Trophoblast cell (in vitro differentiated cells and primary cell): ENCODE measurements at regions not wholly inside any gene's neighbourhood (a gene's known extent, or its start where the extent isn't known, plus 50 kb on each side); places are given as distances from the start of the nearest gene placed in this dataset.

ENCODE experiments used
- DNase-seq, 2 donors: peaks; one replicate each; pipeline ENCODE4 v3.0.0-alpha.2; 2016
- H2AFZ ChIP-seq: 2 replicates; pipeline ENCODE4 v1.6.1; 2013; ENCODE audit warnings: low read length, moderate library complexity, mild to moderate bottlenecking; ENCODE audit not compliant: insufficient read depth, poor library complexity
- H2AK5ac ChIP-seq: 2 replicates; pipeline ENCODE4 v1.6.1; 2013; ENCODE audit warnings: mild to moderate bottlenecking, low read length
- H2BK120ac ChIP-seq: 2 replicates; pipeline ENCODE4 v1.6.1; 2013; ENCODE audit warnings: low read length, mild to moderate bottlenecking, moderate library complexity; ENCODE audit not compliant: insufficient read depth, poor library complexity
- H2BK12ac ChIP-seq: 2 replicates; pipeline ENCODE4 v1.6.1; 2013; ENCODE audit warnings: mild to moderate bottlenecking, low read length, moderate library complexity
- H2BK5ac ChIP-seq: 2 replicates; pipeline ENCODE4 v1.6.1; 2013; ENCODE audit warnings: low read length, low read depth, moderate library complexity, mild to moderate bottlenecking; ENCODE audit not compliant: poor library complexity
- H3K14ac ChIP-seq: 2 replicates; pipeline ENCODE4 v1.6.1; 2013; ENCODE audit warnings: mild to moderate bottlenecking, low read length
- H3K18ac ChIP-seq: 2 replicates; pipeline ENCODE4 v1.6.1; 2013; ENCODE audit warnings: mild to moderate bottlenecking, low read length
- H3K23ac ChIP-seq: 2 replicates; pipeline ENCODE4 v1.6.1; 2013; ENCODE audit warnings: low read length
- H3K27ac ChIP-seq: 2 replicates; pipeline ENCODE4 v1.5.1; 2013; ENCODE audit warnings: low read depth, mild to moderate bottlenecking, inconsistent platforms, low read length, moderate library complexity
- H3K27me3 ChIP-seq: 2 replicates; pipeline ENCODE4 v1.6.1; 2013; ENCODE audit warnings: inconsistent platforms, mild to moderate bottlenecking, low read length, moderate library complexity; ENCODE audit not compliant: insufficient read depth
- H3K36me3 ChIP-seq, 2 experiments: 1 replicate in 1 of 2; 2 replicates in 1 of 2; pipeline ENCODE4 v1.6.1; 2013; ENCODE audit warnings: low read length in 2 of 2, mild to moderate bottlenecking in 2 of 2, moderate library complexity in 1 of 2; ENCODE audit not compliant: insufficient read depth in 2 of 2, control insufficient read depth in 1 of 2
- H3K4ac ChIP-seq: 2 replicates; pipeline ENCODE4 v1.6.1; 2013; ENCODE audit warnings: low read depth, mild to moderate bottlenecking, low read length, moderate library complexity
- H3K4me1 ChIP-seq, 2 experiments: 1 replicate in 1 of 2; 2 replicates in 1 of 2; pipeline ENCODE4 v1.6.1; 2013; ENCODE audit warnings: low read length in 2 of 2, mild to moderate bottlenecking in 2 of 2, moderate library complexity in 1 of 2; ENCODE audit not compliant: insufficient read depth in 2 of 2, control insufficient read depth in 1 of 2
- H3K4me2 ChIP-seq: 2 replicates; pipeline ENCODE4 v1.6.1; 2013; ENCODE audit warnings: inconsistent platforms, mild to moderate bottlenecking, low read length, moderate library complexity
- H3K4me3 ChIP-seq: 2 replicates; pipeline ENCODE4 v1.5.1; 2013; ENCODE audit warnings: mild to moderate bottlenecking, low read depth, low read length, inconsistent platforms
- H3K79me1 ChIP-seq: one replicate; pipeline ENCODE4 v1.6.1; 2013; ENCODE audit warnings: low read length
- H3K79me2 ChIP-seq: 2 replicates; pipeline ENCODE4 v1.6.1; 2013; ENCODE audit warnings: low read length, mild to moderate bottlenecking; ENCODE audit not compliant: control insufficient read depth, insufficient read depth, poor library complexity
- H3K9ac ChIP-seq: 2 replicates; pipeline ENCODE4 v1.6.1; 2013; ENCODE audit warnings: mild to moderate bottlenecking, low read length
- H3K9me3 ChIP-seq: 2 replicates; pipeline ENCODE4 v1.6.1; 2013; ENCODE audit warnings: low read depth, mild to moderate bottlenecking, control low read depth, inconsistent platforms, low read length; ENCODE audit not compliant: insufficient read depth
- H4K12ac ChIP-seq: 2 replicates; pipeline ENCODE4 v1.6.1; 2013; ENCODE audit warnings: low read depth, mild to moderate bottlenecking, low read length, moderate library complexity
- H4K8ac ChIP-seq: 2 replicates; pipeline ENCODE4 v1.6.1; 2013; ENCODE audit warnings: low read depth, mild to moderate bottlenecking, low read length, moderate library complexity
- H4K91ac ChIP-seq: one replicate; pipeline ENCODE4 v1.6.1; 2013; ENCODE audit warnings: low read depth, mild to moderate bottlenecking, low read length, moderate library complexity
- WGBS: extraction: QIAGEN DNeasy Blood & Tissue Kit; methylation state at CpG from one replicate; pipeline ENCODE4 v1.1.7; 2013; ENCODE audit warnings: missing lambda C conversion rate; ENCODE audit not compliant: insufficient read length, insufficient coverage; ENCODE audit errors: extremely low coverage; 5-methylcytosine and 5-hydroxymethylcytosine counted together

- H3K18ac ChIP-seq, result no peak overlapping the region
- H3K27me3 ChIP-seq, result no peaks in the 10 kb centered on the region
- H4K12ac ChIP-seq, result no peak overlapping the region
- no peak overlapping the region for H3K4me2 ChIP-seq
- H4K91ac ChIP-seq, result no peak overlapping the region
- no peaks in the 10 kb centered on the region for H3K4me1 ChIP-seq
- H2BK12ac ChIP-seq, result no peak overlapping the region
- H3K4ac ChIP-seq, result no peak overlapping the region
- H2BK120ac ChIP-seq, result no peak overlapping the region
- H3K14ac ChIP-seq, result no peak overlapping the region
- H3K9ac ChIP-seq, result no peak overlapping the region
- H3K9me3 ChIP-seq, result no peaks in the 10 kb centered on the region
- H3K79me1 ChIP-seq, result no peaks in the 10 kb centered on the region
- no peaks in the 10 kb centered on the region for H3K36me3 ChIP-seq
- H3K27ac ChIP-seq, result no peak overlapping the region
- H3K4me3 ChIP-seq, result no peak overlapping the region
- no peak overlapping the region for H2BK5ac ChIP-seq
- no peak for DNase-seq
- no peak overlapping the region for H4K8ac ChIP-seq
- H2AFZ ChIP-seq, result no peak overlapping the region
- no peak overlapping the region for H2AK5ac ChIP-seq
- H3K23ac ChIP-seq, result no peak overlapping the region
- H3K79me2 ChIP-seq, result no peaks in the 10 kb centered on the region
- WGBS, result no CpG with 5 or more reads among the region's 1 CpG
These were observed 142.8 kb upstream of the PCDH9 start for GRCh38 chr13:67372868-67373464.

GRCh38 chr13:67369895-67370660, 139.9 kb upstream of the PCDH9 start:
- Histone ChIP-seq H3K4ac (no peak overlapping the region), H4K8ac (no peak overlapping the region), H3K9ac (no peak overlapping the region), H3K4me1 (no peaks in the 10 kb centered on the region), H4K91ac (no peak overlapping the region), H3K4me3 (no peak overlapping the region), H2BK5ac (no peak overlapping the region), H3K27me3 (no peaks in the 10 kb centered on the region), H2AK5ac (no peak overlapping the region), H2AFZ (no peak overlapping the region), H3K14ac (no peak overlapping the region), H4K12ac (no peak overlapping the region), H3K23ac (no peak overlapping the region), H3K9me3 (no peaks in the 10 kb centered on the region), H3K18ac (no peak overlapping the region), H3K27ac (no peak overlapping the region), H2BK12ac (no peak overlapping the region), H3K36me3 (no peaks in the 10 kb centered on the region), H3K4me2 (no peak overlapping the region), H3K79me2 (no peaks in the 10 kb centered on the region), H3K79me1 (no peaks in the 10 kb centered on the region), H2BK120ac (no peak overlapping the region)
- WGBS, result no CpG with 5 or more reads among the region's 6 CpGs
- peak in 1 of 2 donors; percentile 54 for DNase-seq

DNA sequence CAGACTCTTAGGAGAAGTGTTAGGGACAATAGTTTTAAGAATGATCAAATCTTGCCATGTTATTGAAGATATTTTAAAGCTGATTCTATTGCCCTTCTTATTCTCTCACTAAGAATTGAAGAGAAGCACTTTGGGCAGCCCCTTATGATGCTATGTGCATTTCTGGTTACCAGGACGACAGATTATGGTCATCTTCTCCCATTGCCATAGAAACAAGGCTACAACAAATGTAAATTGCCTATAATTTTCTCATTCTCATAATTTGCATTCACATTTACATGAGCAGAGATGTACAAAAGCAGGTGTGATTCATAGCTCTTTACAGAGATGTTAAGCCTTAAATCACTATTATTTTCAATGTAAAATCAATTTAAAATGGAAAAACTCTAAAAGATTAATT, 137.3 kb upstream of the PCDH9 start:
- no peaks in the 10 kb centered on the region for H3K79me1 ChIP-seq
- H3K14ac ChIP-seq, result no peak overlapping the region
- H3K18ac ChIP-seq, result no peak overlapping the region
- H3K4me1 ChIP-seq, result no peaks in the 10 kb centered on the region
- no peak overlapping the region for H3K4me3 ChIP-seq
- H3K36me3 ChIP-seq, result no peaks in the 10 kb centered on the region
- H3K23ac ChIP-seq, result no peak overlapping the region
- no peak overlapping the region for H3K4ac ChIP-seq
- H2BK120ac ChIP-seq, result no peak overlapping the region
- H2AK5ac ChIP-seq, result no peak overlapping the region
- H4K12ac ChIP-seq, result no peak overlapping the region
- H3K4me2 ChIP-seq, result no peak overlapping the region
- no peak overlapping the region for H2BK12ac ChIP-seq
- no peak overlapping the region for H2BK5ac ChIP-seq
- no peak overlapping the region for H3K27ac ChIP-seq
- H2AFZ ChIP-seq, result no peak overlapping the region
- no peak overlapping the region for H3K9ac ChIP-seq
- DNase-seq, result no peak
- no peaks in the 10 kb centered on the region for H3K27me3 ChIP-seq
- no CpG with 5 or more reads among the region's 1 CpG for WGBS
- H3K79me2 ChIP-seq, result no peaks in the 10 kb centered on the region
- no peaks in the 10 kb centered on the region for H3K9me3 ChIP-seq
- H4K91ac ChIP-seq, result no peak overlapping the region
- H4K8ac ChIP-seq, result no peak overlapping the region

GRCh38 chr13:67366533-67366932, 136.4 kb upstream of the PCDH9 start:
- no peaks in the 10 kb centered on the region for H3K79me2 ChIP-seq
- H4K8ac ChIP-seq, result no peak overlapping the region
- H3K4me2 ChIP-seq, result no peak overlapping the region
- no peaks in the 10 kb centered on the region for H3K36me3 ChIP-seq
- H2AK5ac ChIP-seq, result no peak overlapping the region
- H3K18ac ChIP-seq, result no peak overlapping the region
- no peak overlapping the region for H4K12ac ChIP-seq
- no peak overlapping the region for H2BK120ac ChIP-seq
- H3K9ac ChIP-seq, result no peak overlapping the region
- H3K4me3 ChIP-seq, result no peak overlapping the region
- H2BK5ac ChIP-seq, result no peak overlapping the region
- H2BK12ac ChIP-seq, result no peak overlapping the region
- no peaks in the 10 kb centered on the region for H3K79me1 ChIP-seq
- H3K14ac ChIP-seq, result no peak overlapping the region
- H3K23ac ChIP-seq, result no peak overlapping the region
- no peak overlapping the region for H3K4ac ChIP-seq
- no peak overlapping the region for H4K91ac ChIP-seq
- H3K27ac ChIP-seq, result no peak overlapping the region
- no peaks in the 10 kb centered on the region for H3K4me1 ChIP-seq
- no peaks in the 10 kb centered on the region for H3K27me3 ChIP-seq
- DNase-seq, result no peak
- no peaks in the 10 kb centered on the region for H3K9me3 ChIP-seq
- H2AFZ ChIP-seq, result no peak overlapping the region
